Caki2 (cell line): ENCODE measurements at regions not wholly inside any gene's neighbourhood (a gene's known extent, or its start where the extent isn't known, plus 50 kb on each side); places are given as distances from the start of the nearest gene placed in this dataset.
"Not testable (repeated sequence)": the region's sequence is repeated elsewhere in the genome, so short reads cannot be mapped to it uniquely, and the experiment has no call there.

Experiments used
- DNase-seq: peaks from one replicate; pipeline ENCODE4 v3.0.0-alpha.2; 2015; ENCODE audit warnings: low read depth
- in situ Hi-C: cut with HindIII; loops from 2 replicates; pipeline ENCODE4 v1.10.0; 2016; ENCODE audit warnings: low sequenced_read_pairs, low pct_unique_long_range_greater_than_20kb, mixed read lengths

GRCh38 chr1:79959635-79960034 lies 953.1 kb upstream of the ADGRL4 start:
- in situ Hi-C loops, result no loop called here
- no peak for DNase-seq

- in situ Hi-C loops, result no loop called here
- no peak for DNase-seq
Measured at GRCh38 chr1:79955966-79956365, 949.4 kb upstream of the ADGRL4 start.

- DNase-seq, result no peak
- in situ Hi-C loops, result no loop called here
Measured at GRCh38 chr1:79950511-79950910, 944.0 kb upstream of the ADGRL4 start.

GRCh38 chr1:79945391-79945790 lies 938.9 kb upstream of the ADGRL4 start:
- DNase-seq, result no peak
- in situ Hi-C loops, result no loop called here

GRCh38 chr1:79929356-79929755 lies 922.8 kb upstream of the ADGRL4 start:
- DNase-seq, result no peak
- in situ Hi-C loops, result no loop called here

GRCh38 chr1:79928901-79929300 lies 922.4 kb upstream of the ADGRL4 start:
- no peak for DNase-seq
- in situ Hi-C loops, result no loop called here

GRCh38 chr1:79920960-79921669 lies 914.6 kb upstream of the ADGRL4 start:
- no peak for DNase-seq
- in situ Hi-C loops, result no loop called here

- in situ Hi-C loops, result no loop called here
Measured at GRCh38 chr1:79914896-79915295, 908.4 kb upstream of the ADGRL4 start.

GRCh38 chr1:79912813-79913212 lies 906.3 kb upstream of the ADGRL4 start:
- DNase-seq, result no peak
- in situ Hi-C loops, result no loop called here

More at GRCh38 chr1:79914896-79915295, 908.4 kb upstream of the ADGRL4 start:
- DNase-seq, result no peak

- DNase-seq, result no peak
- in situ Hi-C loops, result no loop called here
Measured at GRCh38 chr1:79903321-79903720, 896.8 kb upstream of the ADGRL4 start.

- in situ Hi-C loops, result no loop called here
- DNase-seq, result no peak
Measured at GRCh38 chr1:79902418-79902817, 895.9 kb upstream of the ADGRL4 start.

- in situ Hi-C loops, result no loop called here
Measured at GRCh38 chr1:79899914-79900313, 893.4 kb upstream of the ADGRL4 start.

GRCh38 chr1:79896140-79896539 lies 889.6 kb upstream of the ADGRL4 start:
- DNase-seq, result no peak
- in situ Hi-C loops, result no loop called here

More at GRCh38 chr1:79899914-79900313, 893.4 kb upstream of the ADGRL4 start:
- no peak for DNase-seq

- in situ Hi-C loops, result no loop called here
Measured at GRCh38 chr1:79895573-79895972, 889.0 kb upstream of the ADGRL4 start.

GRCh38 chr1:79894129-79894528 lies 887.6 kb upstream of the ADGRL4 start:
- in situ Hi-C loops, DNase-seq: not testable (repeated sequence)

More at GRCh38 chr1:79895573-79895972, 889.0 kb upstream of the ADGRL4 start:
- DNase-seq, result no peak

- no peak for DNase-seq
- in situ Hi-C loops, result no loop called here
Measured at GRCh38 chr1:79887059-79887458, 880.5 kb upstream of the ADGRL4 start.

- in situ Hi-C loops, result no loop called here
Measured at GRCh38 chr1:79885101-79885500, 878.6 kb upstream of the ADGRL4 start.

GRCh38 chr1:79877086-79877485 lies 870.6 kb upstream of the ADGRL4 start:
- in situ Hi-C loops, result no loop called here
- DNase-seq, result no peak

More at GRCh38 chr1:79885101-79885500, 878.6 kb upstream of the ADGRL4 start:
- no peak for DNase-seq

- DNase-seq, result no peak
- in situ Hi-C loops, result no loop called here
Measured at GRCh38 chr1:79875187-79875586, 868.7 kb upstream of the ADGRL4 start.

- no peak for DNase-seq
- in situ Hi-C loops, result no loop called here
Measured at GRCh38 chr1:79874289-79874688, 867.8 kb upstream of the ADGRL4 start.
